ENCODE measurements at regions not wholly inside any gene's neighbourhood (a gene's known extent, or its start where the extent isn't known, plus 50 kb on each side); places are given as distances from the start of the nearest gene placed in this dataset.
"Not testable (repeated sequence)": the region's sequence is repeated elsewhere in the genome, so short reads cannot be mapped to it uniquely, and the experiment has no call there.

DNA sequence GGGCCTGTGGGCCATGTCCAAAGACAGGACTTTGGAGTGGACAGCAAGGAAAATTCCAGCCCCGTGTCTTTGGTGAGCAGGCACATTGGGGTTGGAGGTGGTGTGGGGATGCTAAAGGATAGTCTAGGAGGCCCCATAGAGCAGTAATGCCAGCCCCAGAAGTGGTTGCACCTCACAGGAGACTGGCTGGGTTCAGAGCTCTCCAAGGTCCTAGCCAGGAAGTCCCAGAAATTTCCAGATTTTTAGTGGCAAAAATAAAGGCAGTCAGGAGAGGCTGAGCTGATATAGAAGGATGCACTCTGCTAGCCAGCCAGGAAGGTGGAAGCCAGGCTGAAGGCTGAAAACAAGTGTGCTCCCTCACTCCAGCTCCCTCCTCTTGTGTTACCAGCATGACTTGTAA, 144.0 kb upstream of the KCND3 start:
- Mint-ChIP-seq H3K27me3 (peaks cover 12 to 15% of the 10 kb centered on the region in 2 donors), H3K9me3 (peaks cover 0 to 4% of the 10 kb centered on the region in 2 donors), H3K36me3 (no peaks in the 10 kb centered on the region), H3K4me3 (no peak overlapping the region), H3K4me1 (no peaks in the 10 kb centered on the region), H3K27ac (no peak overlapping the region)
- DNase-seq (no peak), ATAC-seq (replicated peaks) (no peak)

DNA sequence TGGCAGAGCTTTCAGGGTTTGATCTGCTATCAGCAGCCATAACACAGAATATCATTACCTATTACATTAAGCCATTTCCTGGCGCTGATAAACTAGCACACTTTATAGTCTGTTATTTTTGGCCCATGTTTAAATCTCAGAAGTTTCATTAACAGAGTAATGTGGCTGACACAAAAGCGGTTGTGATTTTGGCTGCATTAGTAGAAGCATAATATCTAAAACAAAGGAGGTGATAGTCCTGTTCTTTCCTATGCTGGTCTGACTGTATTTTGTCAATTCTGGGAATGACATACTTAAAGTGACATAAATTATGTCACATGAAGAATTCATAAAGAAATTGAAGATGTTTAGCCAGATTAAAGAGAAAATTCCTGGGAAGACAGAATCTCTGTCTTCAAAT, 151.3 kb upstream of the KCND3 start:
- no peaks in the 10 kb centered on the region for H3K36me3 Mint-ChIP-seq
- peaks cover 13 to 16% of the 10 kb centered on the region in 2 donors for H3K27me3 Mint-ChIP-seq
- DNase-seq (no peak), ATAC-seq (replicated peaks) (no peak)
- H3K4me1 Mint-ChIP-seq: no peaks in the 10 kb centered on the region
- H3K4me3 Mint-ChIP-seq: no peak overlapping the region
- no peaks in the 10 kb centered on the region for H3K9me3 Mint-ChIP-seq
- no peak overlapping the region for H3K27ac Mint-ChIP-seq

DNA sequence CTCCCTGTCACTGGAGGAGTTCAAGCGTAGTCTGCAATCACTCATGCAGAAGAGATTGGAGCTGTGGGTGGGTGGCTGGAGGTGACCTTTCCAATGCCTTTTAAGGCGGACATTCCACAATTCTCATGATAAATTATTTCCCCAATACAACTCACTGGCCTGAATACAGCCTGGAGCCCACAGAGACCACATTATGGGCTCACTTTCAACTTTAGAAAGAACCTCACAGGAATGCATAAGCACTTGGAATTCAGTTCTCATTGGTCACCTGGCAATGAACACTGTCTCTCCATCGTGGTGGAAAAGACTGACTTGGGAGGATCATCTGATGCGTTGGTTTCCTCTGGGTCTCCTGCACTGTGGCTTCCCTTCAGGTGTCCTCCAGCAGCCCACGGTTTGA, 151.8 kb upstream of the KCND3 start:
- Mint-ChIP-seq H3K9me3 (no peaks in the 10 kb centered on the region), H3K4me3 (no peak overlapping the region), H3K27me3 (peaks cover 13 to 18% of the 10 kb centered on the region in 2 donors), H3K36me3 (no peaks in the 10 kb centered on the region), H3K4me1 (no peaks in the 10 kb centered on the region), H3K27ac (no peak overlapping the region)
- DNase-seq (no peak), ATAC-seq (replicated peaks) (no peak)

DNA sequence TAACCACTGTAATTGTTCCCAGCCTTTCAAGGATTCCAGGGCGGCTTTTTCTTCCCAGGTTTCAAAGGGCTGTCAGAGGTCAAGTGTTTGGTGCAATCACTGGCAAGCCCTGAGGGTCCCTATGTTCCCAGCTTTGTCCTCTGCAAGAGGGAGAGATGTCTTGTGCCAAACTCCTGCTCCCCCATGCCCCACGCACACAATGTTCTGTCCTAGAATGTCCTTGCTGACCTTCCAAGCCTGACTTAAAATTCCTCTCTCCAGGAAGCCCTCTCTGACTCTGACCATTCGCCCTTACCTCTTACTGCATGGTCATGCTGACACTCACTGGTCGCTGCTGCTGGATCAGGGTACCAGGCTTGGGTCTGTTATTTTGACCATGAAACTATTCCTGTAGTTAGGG, 152.5 kb upstream of the KCND3 start:
- Mint-ChIP-seq H3K4me3 (no peak overlapping the region), H3K4me1 (no peaks in the 10 kb centered on the region), H3K27me3 (peaks cover 13 to 21% of the 10 kb centered on the region in 2 donors), H3K36me3 (no peaks in the 10 kb centered on the region), H3K9me3 (no peaks in the 10 kb centered on the region), H3K27ac (no peak overlapping the region)
- no peak for ATAC-seq (replicated peaks)
- DNase-seq: no peak

- no peak for DNase-seq
- Mint-ChIP-seq H3K9me3 (peaks cover 8 to 9% of the 10 kb centered on the region in 2 donors), H3K4me3 (no peak overlapping the region), H3K4me1 (no peaks in the 10 kb centered on the region), H3K27ac (no peak overlapping the region), H3K36me3 (no peaks in the 10 kb centered on the region), H3K27me3 (peaks cover 8 to 25% of the 10 kb centered on the region in 2 donors)
- no peak for ATAC-seq (replicated peaks)
Observed at GRCh38 chr1:112143871-112144441, 154.5 kb upstream of the KCND3 start.

GRCh38 chr1:112144733-112145426, 155.4 kb upstream of the KCND3 start:
- H3K9me3 Mint-ChIP-seq: peaks cover 8 to 10% of the 10 kb centered on the region in 2 donors
- no peak overlapping the region for H3K27ac Mint-ChIP-seq
- no peaks in the 10 kb centered on the region for H3K4me1 Mint-ChIP-seq
- H3K4me3 Mint-ChIP-seq: no peak overlapping the region
- peaks cover 8 to 25% of the 10 kb centered on the region in 2 donors for H3K27me3 Mint-ChIP-seq
- DNase-seq (no peak), ATAC-seq (replicated peaks) (no peak)
- no peaks in the 10 kb centered on the region for H3K36me3 Mint-ChIP-seq

DNA sequence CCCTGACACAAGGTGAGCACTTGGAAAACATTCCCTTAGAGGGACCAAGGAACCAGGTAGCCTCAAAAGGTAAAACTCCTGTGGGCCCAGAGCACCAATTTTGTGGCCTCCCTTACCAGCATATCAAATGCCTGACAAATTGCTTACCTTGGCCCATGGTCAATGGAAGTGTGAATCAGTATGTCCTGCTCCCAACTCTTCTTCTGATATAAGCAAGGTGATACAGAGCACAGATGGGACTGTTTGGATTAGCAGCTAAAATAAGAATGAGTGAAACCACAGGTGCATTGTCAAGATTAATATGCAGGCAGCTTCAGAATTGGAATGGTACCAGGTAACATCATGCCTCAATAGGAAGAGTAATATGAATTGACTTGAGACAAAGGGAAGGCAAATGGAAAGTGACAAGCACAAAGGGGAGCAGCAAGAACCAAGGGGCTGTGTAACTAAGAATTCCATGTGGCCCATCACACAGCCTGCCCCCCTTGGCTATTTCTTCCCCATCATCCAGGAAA, 156.8 kb upstream of the KCND3 start:
- ATAC-seq (replicated peaks) (no peak), DNase-seq (no peak)
- no peaks in the 10 kb centered on the region for H3K4me1 Mint-ChIP-seq
- H3K4me3 Mint-ChIP-seq: no peak overlapping the region
- no peak overlapping the region for H3K27ac Mint-ChIP-seq
- no peaks in the 10 kb centered on the region for H3K36me3 Mint-ChIP-seq
- peaks cover 8 to 11% of the 10 kb centered on the region in 2 donors for H3K9me3 Mint-ChIP-seq
- H3K27me3 Mint-ChIP-seq: peaks cover 8 to 25% of the 10 kb centered on the region in 2 donors

- not testable (repeated sequence) for H3K9me3 Mint-ChIP-seq; H3K4me1 Mint-ChIP-seq; H3K4me3 Mint-ChIP-seq; ATAC-seq (replicated peaks); H3K36me3 Mint-ChIP-seq; DNase-seq; H3K27ac Mint-ChIP-seq
- peaks cover 0 to 15% of the 10 kb centered on the region in 2 donors for H3K27me3 Mint-ChIP-seq
Observed at GRCh38 chr1:112160214-112160613, 170.7 kb upstream of the KCND3 start.

GRCh38 chr1:112165375-112165774, 175.9 kb upstream of the KCND3 start:
- ATAC-seq (replicated peaks): no peak
- H3K27me3 Mint-ChIP-seq: peaks cover under 1 to 32% of the 10 kb centered on the region in 2 donors
- DNase-seq: no peak
- H3K9me3 Mint-ChIP-seq: peaks cover 0 to 2% of the 10 kb centered on the region in 2 donors
- no peaks in the 10 kb centered on the region for H3K4me1 Mint-ChIP-seq
- H3K36me3 Mint-ChIP-seq: no peaks in the 10 kb centered on the region
- H3K4me3 Mint-ChIP-seq: no peak overlapping the region
- H3K27ac Mint-ChIP-seq: no peak overlapping the region

- Mint-ChIP-seq H3K9me3 (peaks cover 0 to 3% of the 10 kb centered on the region in 2 donors), H3K4me3 (no peak overlapping the region), H3K36me3 (no peaks in the 10 kb centered on the region), H3K4me1 (no peaks in the 10 kb centered on the region), H3K27me3 (peaks cover 11 to 21% of the 10 kb centered on the region in 2 donors), H3K27ac (no peak overlapping the region)
- no peak for ATAC-seq (replicated peaks)
- DNase-seq: no peak
Observed at GRCh38 chr1:112169517-112169916, 180.0 kb upstream of the KCND3 start.

DNA sequence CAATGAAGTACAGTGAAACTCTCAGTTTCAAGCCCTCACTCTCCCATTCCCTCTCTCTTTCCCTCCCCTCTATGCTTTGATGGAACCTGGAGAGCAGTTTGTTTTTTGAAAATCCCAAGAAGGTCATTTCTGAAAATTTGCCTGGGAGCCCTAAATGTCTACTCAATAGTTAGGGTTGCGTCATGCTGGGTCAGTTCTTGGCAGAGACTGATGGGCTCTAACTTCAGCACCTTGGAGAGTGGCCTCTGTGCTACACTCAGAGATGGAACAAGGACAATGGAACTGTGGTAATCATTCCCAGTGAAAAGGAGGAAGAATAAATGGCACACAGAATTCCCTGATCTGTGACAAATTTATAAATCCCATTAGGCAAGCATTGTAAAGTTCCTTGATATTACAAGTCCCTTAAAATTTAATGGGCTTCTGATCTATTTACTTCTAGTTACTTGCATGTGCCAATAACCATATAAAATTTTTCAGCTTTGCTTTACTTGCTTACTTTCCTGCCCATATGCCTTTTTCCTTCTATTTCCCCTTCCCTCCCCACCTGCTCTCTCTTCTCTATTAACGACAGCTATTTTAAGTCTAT, 182.9 kb upstream of the KCND3 start:
- H3K27me3 Mint-ChIP-seq: peaks cover 15 to 16% of the 10 kb centered on the region in 2 donors
- no peak overlapping the region for H3K27ac Mint-ChIP-seq
- H3K4me3 Mint-ChIP-seq: no peak overlapping the region
- no peaks in the 10 kb centered on the region for H3K36me3 Mint-ChIP-seq
- H3K4me1 Mint-ChIP-seq: no peaks in the 10 kb centered on the region
- no peak for ATAC-seq (replicated peaks)
- H3K9me3 Mint-ChIP-seq: peaks cover 0 to 3% of the 10 kb centered on the region in 2 donors
- DNase-seq: no peak

GRCh38 chr1:112177314-112177713, 187.8 kb upstream of the KCND3 start:
- DNase-seq: no peak
- H3K9me3 Mint-ChIP-seq: no peaks in the 10 kb centered on the region

DNA sequence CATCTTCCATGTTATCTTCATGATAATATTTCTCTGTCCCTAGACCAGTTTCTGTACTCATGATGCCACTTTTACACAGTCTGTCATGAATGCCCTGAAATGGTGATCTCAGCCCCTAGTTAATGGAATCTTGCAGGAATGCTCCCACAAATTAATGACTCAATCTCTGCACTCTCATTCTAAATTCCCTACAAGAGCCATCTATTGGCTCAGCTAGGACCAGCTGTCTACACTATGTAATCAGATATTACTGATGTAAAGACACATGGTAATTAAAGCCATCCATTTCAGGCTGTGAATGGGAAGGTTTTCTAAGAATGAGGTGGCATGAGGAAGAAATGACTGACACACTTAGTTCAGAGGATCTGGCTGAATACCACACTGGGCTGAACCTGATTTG, 199.1 kb upstream of the KCND3 start:
- DNase-seq: no peak
- Mint-ChIP-seq H3K27ac (no peak overlapping the region), H3K27me3 (peaks cover 8 to 12% of the 10 kb centered on the region in 2 donors), H3K36me3 (no peaks in the 10 kb centered on the region), H3K4me3 (no peak overlapping the region), H3K4me1 (no peaks in the 10 kb centered on the region), H3K9me3 (peaks cover 0 to 2% of the 10 kb centered on the region in 2 donors)
- no peak for ATAC-seq (replicated peaks)

More at GRCh38 chr1:112177314-112177713, 187.8 kb upstream of the KCND3 start:
- no peak for ATAC-seq (replicated peaks)
- H3K36me3 Mint-ChIP-seq: no peaks in the 10 kb centered on the region
- H3K4me1 Mint-ChIP-seq: no peaks in the 10 kb centered on the region
- peaks cover 0 to 9% of the 10 kb centered on the region in 2 donors for H3K27me3 Mint-ChIP-seq
- no peak overlapping the region for H3K27ac Mint-ChIP-seq
- H3K4me3 Mint-ChIP-seq: no peak overlapping the region

- Mint-ChIP-seq H3K27me3 (no peaks in the 10 kb centered on the region), H3K36me3 (no peaks in the 10 kb centered on the region), H3K27ac (no peak overlapping the region), H3K4me1 (no peaks in the 10 kb centered on the region), H3K9me3 (peaks cover 3 to 5% of the 10 kb centered on the region in 2 donors), H3K4me3 (no peak overlapping the region)
- ATAC-seq (replicated peaks) (no peak), DNase-seq (no peak)
Observed at GRCh38 chr1:112196008-112196588, 199.9 kb upstream of the CTTNBP2NL start.

Data from stimulated activated naive B cell treated with anti-CD40 and anti-IgM and Interleukin-4, amounts not matched to agents 10 μg/mL and 1 μg/mL and 100 μg/mL, for 72 hours (primary cell).